Left ventricle myocardium superior (tissue), 1 donor: ENCODE measurements at regions not wholly inside any gene's neighbourhood (a gene's known extent, or its start where the extent isn't known, plus 50 kb on each side); places are given as distances from the start of the nearest gene placed in this dataset.

ENCODE experiments used
- ATAC-seq: fragments of 200-7000 bp; cut with Tn5 transposase; one replicate; pipeline ENCODE4 v1.9.1; 2020; ENCODE audit warnings: mild to moderate bottlenecking, moderate library complexity
- DNase-seq: peaks from one replicate; pipeline ENCODE4 v3.0.0-alpha.2; 2020
- intact Hi-C: fragments of 100-400 bp; cut with micrococcal nuclease; formaldehyde crosslinking; loops from one replicate; pipeline ENCODE4 v1.11.0; 2022
- donor health status: DM: no; HTN: yes; CAD: no; lungs with severe emphysema.

DNA sequence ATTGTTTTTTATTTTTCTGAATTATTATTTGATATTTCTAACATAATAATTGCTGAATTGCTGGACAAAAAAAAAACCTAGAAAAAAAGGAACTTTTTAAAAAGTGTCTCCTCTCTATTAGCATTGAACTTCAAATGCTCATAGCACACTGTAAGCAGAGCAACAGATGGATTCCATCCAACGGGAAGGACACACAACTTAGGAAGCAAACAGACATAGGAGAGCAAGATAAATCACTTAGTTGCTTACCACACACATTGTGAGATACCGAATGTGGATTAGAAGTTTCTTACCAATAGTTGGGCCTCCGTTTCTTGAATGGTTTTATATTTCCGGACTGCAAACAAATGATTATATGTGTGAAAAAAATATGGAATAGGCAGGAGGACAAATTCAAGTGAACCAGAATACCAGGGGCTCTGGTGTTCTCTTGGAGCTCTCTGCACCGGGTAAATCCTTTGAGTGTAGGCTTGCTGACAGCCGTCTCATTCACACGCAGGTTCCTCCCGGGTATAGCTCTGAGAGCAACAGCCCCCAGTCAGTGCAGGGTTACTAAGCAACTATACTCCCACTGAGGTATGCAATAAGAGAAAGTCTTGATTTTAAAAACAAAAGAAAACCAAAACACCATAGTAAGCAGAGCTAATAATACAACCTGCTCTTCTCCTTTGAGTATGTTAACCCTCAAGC lies 217.6 kb downstream of the TMEM167A start:
- intact Hi-C loops: no loop called here
- DNase-seq: no peak
- ATAC-seq: peak; percentile 65

DNA sequence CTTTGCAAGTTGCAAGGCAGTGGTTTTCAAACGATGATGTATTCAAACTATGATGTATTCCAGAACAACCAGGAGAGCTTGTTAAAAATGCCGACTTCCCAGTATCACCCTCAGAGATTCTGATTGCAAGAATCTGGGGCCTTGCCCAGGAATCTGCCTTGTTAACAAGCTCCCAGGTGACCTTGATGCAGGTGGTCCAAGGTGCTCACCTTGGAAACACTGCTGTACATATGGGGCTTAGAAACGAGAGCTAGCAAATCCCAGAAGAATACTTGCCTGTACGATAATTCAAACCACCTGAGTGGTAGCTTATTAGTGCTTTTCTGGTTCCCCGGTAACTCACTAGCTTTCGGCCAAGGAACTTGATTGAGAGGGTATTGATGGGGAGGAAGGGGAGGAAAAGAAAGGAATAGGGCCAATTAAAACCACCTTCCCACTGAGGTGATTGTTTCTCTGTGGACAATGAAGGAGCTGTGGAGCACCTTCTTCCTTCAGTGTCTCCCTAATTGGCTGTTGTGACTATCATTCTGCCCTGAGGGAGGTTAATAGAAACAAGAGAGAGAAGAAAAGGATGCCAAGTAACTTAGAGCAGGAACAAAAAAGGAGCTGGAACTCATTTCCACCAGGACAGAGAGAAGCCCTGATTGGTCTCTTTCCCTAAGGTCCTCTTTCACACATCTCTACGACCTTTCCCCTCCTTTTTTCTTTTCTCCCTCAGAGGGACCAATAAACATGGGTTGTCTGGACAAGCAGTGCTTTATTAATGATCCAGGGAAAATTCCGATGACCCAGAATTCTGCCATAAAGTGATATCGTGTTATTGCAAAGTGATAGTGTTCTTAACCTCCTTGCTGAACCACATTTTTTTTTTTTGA lies 218.8 kb downstream of the TMEM167A start:
- intact Hi-C loops: no loop called here
- no peak for DNase-seq
- ATAC-seq: no peak

DNA sequence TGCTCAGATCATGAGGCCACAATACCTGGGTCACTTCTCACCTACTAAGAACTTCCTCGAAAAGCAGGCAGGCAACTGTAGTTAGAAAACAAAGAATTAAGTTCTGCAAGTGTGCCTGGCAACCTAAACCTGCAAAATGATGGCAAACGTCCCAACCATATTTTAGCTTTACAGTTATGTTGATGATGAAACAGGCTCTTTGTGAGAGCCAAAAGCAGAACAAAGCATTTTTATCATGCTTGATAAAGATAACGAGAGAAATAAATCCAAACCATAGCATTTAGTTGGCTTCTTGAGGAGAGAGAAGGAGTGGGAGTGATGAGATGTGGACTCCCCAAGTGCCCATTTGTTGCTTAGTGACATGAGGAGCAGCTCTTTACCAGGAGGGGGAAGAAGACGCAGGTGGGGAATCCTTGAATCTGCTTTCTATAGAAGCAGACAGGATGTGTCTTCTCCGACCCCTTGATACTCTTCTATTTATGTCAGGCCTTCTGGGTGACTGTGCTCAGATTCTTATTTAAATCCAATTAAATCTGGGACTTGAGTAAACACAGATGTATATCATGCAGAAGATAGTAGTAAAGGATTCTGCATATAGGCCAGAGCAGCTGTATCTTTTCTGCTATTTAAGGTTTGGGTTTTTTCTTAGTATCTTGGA lies 221.2 kb downstream of the TMEM167A start:
- no peak for DNase-seq
- intact Hi-C loops: no loop called here
- no peak for ATAC-seq

DNA sequence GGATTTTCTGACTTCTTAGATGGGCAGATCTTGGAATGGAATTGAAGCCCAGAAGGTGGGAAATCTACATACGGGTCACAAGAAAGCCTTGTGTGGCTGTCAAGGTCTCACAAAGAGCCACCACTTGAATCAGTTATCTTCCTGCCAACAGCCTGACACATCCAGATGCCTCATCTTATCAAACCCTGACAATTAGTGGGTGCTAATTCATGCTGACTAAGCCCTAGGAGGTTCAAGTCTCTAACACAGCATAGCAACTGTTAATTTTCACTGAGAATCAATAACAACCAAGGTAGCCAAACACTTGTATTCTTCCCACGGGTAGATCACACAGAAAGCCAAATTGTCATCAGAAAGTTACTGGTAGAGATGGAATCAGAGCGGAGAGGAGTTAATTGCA lies 222.2 kb downstream of the TMEM167A start:
- intact Hi-C loops: no loop called here
- ATAC-seq (no peak), DNase-seq (no peak)

DNA sequence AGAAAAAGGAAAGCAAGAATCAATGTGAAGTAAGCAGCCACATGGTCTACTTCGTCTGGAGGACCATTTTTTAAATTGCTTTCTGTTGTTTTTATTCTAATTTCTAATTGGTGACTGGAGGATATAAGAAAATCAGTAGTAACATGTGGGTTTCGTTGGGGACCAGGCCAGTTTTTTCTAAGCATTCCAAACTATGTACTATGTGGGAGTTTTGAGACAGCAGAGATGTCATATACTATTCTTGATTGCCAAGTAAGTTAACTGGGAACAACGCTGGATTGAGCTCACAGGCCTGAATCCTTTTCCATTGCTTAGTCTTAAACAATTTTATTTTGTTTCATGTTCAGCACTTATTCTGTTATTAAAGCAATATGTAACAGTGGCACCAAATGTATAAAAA lies 225.7 kb downstream of the TMEM167A start:
- no peak for DNase-seq
- no peak for ATAC-seq
- intact Hi-C loops: no loop called here

DNA sequence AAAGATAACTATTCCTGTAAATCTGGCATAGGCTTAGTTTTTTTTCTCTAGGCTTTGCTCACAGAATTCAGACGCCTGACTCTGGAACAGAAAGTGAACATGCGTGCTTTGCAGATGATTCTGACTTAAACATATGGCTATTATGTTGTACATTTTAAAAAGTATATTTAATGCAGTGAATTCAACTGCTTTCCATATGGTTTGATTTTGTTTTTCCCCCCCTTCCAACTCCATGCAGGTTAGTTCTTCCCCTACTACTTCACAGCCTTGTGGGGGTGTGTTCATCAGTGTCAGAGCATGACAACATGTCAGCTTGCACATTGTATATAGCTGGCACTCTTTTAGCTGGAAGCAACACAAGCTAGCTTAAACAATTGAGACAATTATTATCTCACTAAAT lies 226.8 kb downstream of the TMEM167A start:
- DNase-seq: no peak
- ATAC-seq: no peak
- intact Hi-C loops: no loop called here

DNA sequence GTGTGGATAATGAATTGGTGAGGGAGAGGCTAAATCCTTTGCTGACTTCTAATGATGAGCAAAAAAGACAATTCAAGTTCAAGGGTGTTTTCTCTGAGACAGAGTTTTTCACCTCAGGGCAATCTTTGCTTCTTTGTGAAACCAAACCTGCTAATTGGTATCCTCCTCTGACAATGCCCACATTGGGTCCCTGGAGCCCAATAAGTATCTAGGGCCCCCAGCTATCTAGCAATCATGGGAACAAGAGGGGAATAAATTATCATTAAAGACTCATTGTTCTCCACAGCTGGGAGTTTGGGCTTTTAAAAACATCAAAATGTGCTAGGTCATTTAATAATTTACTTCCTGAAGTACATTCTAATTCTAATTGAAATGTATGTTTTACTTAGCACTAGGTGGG lies 227.3 kb downstream of the TMEM167A start:
- ATAC-seq (no peak), DNase-seq (no peak)
- intact Hi-C loops: no loop called here

DNA sequence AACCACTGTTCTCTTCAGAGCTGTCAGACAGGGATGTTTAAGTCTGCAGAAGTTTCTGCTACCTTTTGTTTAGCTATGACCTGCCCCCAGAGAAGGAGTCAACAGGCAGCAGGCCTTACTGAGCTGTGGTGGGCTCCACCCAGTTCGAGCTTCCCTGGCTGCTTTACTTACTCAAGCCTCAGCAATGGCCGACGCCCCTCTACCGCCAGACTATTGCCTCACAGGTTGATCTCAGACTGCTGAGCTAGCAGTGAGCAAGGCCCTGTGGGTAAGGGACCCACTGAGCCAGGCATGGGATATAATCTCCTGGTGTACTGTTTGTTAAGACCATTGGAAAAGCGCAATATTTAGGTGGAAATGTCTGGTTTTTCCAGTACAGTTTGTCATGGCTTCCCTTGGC lies 229.6 kb downstream of the TMEM167A start:
- DNase-seq (no peak), ATAC-seq (no peak)
- intact Hi-C loops: no loop called here

DNA sequence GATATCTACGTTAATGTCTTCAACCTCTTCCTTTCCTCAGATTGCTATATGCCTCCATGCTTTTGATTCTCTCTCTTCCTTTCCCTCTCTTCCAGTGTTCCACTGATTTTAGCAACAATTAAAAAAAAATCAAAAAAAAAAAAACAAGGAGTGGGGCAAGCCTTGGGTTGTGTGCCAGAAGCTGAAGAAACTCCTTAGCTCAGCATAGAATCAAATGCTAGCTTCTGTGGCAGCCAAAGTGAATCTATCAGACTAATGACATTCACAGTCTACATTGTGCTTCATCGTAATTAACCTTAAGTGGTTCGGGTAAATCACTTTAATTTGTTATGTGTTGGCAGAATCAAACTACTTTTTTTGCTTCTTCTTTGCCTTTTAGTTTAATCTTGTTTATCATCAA lies 237.3 kb downstream of the TMEM167A start:
- DNase-seq: no peak
- no peak for ATAC-seq
- intact Hi-C loops: no loop called here

DNA sequence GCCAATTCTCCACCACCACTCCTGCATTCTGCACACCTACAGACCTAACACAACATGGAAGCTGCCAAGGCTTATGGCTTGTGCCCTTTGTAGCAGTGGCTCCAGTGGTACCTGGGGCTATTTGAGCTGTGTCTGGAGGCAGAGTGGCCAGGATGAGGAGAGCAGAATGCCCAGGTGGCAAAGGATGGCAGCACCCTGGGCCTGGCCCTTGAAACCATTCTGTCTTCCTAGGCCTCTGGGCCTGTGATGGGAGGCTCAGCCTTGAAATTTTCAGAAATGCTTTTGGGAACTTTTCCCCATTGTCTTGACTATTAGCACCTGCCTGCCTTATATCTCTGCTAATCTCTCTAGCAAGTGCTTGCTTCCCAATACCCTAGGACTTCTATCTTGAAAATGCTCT lies 241.7 kb downstream of the TMEM167A start:
- no peak for ATAC-seq
- no peak for DNase-seq
- intact Hi-C loops: no loop called here

DNA sequence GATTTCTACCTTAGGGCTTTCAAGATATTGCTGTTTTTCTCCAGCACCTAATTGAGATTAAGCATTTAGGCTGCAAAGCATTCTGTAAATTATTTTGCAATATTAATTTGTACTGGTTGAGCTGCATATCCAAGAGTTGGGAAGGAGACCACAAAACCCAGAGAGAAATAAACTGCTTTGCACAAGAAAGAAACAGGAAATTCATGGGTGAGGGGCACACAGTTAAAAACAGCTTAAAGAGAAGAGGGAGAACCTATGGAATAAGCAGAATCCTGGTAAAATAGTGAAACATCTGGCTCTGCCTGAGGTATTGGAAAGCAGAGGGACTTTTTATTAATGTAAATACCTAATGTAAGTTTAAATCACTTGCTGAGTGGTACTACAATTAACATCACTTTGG lies 243.0 kb downstream of the TMEM167A start:
- ATAC-seq (no peak), DNase-seq (no peak)
- intact Hi-C loops: no loop called here

DNA sequence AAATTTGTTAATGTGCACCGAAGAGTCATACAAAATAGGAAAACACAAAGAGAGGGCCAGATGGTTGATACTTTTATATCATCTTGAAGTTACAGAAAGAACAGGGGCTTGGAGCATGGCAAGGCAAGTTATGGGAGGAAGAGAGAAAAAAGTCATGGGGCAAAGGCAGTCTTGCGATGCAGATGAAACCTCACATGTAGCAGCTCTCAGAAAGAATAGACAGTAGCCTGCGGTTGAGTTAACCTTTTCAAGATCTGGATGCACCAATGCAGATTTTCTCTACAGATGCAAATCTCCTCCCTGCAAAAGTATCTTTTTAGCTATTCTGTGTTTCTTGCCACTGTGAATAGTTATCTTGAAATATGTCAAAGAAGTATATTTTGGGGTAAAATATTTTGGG lies 243.9 kb downstream of the TMEM167A start:
- intact Hi-C loops: no loop called here
- DNase-seq (no peak), ATAC-seq (no peak)

DNA sequence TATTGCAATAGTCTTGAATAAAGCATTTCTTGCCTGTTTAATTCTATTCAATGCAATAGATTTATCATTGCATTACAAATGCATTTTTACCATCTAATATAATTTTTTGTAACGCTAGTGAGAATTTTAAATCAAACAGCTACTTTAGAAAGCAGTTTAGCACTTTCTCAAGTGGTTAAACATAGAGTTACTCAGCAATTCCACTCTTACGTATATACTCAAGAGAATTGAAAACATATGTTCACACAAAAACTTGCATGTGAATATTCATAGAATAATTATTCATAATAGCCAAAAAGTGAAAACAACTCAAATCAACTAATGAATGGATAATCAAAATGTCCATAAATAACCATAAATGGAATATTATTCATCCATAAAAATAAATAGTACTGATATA lies 244.7 kb downstream of the TMEM167A start:
- ATAC-seq (no peak), DNase-seq (no peak)
- intact Hi-C loops: no loop called here

DNA sequence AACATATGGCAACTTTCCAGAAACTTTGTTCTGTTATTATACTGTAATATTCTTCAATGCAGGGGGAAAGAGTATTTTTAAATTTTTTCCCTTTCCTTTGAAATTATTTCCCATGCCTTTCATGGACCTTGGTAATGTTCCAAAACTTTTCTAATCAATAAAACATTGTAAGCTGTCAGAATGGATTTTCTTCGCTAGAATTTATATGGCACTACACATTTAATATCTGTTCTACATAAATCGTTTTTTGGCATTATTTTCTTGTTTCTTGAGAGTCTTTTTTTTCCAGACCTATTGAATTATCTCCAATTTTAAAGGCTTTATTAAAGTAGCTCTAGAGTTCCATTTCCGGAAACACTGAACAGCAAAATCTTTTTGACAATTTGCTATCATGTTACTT lies 249.0 kb downstream of the TMEM167A start:
- DNase-seq (no peak), ATAC-seq (no peak)
- intact Hi-C loops: no loop called here

DNA sequence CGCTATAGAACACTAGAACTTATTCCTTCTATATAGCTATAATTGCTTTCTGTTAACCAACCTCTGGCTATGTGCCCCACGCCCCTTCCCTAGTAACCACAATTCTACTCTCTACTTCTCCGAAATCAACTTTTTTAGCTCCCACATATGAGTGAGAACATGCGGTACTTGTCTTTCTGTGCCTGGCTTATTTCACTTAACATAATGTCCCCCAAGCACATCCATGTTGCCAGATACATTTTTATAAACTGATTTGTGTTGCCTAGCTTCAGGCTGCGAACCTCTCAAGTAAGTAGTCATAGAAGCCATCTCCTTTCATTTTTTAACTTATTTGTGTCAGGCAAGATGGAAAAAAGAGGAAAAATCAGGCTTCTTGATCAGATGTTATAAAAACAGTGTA lies 249.5 kb downstream of the TMEM167A start:
- ATAC-seq: no peak
- intact Hi-C loops: no loop called here
- no peak for DNase-seq

DNA sequence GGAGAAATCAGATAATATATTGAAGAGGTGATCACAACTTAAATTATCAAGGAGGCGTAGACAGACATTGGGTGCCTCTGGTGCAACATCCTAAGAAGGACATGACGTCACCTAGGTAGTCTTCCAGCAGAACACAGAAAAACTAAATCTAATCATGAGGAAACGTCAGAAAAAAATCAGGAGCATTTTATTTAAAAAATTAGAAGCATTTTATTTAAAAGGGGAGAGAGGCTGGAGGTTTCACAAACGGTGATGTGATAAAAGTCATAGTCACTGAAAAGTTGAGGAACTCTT lies 254.6 kb downstream of the TMEM167A start:
- intact Hi-C loops: no loop called here
- ATAC-seq (no peak), DNase-seq (no peak)

DNA sequence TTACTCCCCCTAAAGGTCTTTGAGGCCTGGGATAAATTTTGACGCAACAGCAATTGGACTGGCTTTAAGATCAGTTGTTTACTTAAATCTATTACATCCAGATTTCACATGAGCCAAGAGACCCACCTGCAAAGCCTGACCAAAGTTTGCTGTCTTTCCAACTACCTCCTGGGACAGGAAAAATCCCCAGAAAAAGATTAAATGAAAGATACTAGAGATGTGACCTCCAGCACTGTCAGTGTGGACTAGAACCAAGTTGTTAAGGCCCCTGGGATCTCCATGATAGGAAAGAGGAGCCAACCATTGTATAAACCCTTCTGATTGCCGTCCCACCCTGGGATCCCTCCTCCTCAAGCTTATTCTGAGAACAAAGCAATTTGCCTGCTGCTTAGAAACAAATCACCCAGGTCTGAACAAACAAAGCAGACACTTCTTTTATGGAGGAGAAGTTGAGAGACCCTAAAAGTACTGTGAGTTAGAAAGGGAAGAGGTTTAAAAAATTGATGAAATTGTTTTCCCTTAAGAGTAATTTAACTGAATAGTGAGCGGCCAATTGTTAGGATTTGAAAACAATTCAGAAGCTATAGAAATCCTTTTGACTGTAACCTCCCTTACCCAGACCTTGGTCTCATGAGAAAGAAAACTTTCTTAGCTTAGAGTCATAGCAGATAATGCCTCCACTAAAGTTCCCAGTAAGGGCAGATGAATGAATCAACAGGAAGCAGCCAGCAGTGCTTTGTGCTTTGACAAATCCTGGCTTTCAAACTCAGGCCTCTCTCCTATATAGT lies 255.2 kb downstream of the TMEM167A start:
- DNase-seq (no peak), ATAC-seq (no peak)
- intact Hi-C loops: no loop called here

DNA sequence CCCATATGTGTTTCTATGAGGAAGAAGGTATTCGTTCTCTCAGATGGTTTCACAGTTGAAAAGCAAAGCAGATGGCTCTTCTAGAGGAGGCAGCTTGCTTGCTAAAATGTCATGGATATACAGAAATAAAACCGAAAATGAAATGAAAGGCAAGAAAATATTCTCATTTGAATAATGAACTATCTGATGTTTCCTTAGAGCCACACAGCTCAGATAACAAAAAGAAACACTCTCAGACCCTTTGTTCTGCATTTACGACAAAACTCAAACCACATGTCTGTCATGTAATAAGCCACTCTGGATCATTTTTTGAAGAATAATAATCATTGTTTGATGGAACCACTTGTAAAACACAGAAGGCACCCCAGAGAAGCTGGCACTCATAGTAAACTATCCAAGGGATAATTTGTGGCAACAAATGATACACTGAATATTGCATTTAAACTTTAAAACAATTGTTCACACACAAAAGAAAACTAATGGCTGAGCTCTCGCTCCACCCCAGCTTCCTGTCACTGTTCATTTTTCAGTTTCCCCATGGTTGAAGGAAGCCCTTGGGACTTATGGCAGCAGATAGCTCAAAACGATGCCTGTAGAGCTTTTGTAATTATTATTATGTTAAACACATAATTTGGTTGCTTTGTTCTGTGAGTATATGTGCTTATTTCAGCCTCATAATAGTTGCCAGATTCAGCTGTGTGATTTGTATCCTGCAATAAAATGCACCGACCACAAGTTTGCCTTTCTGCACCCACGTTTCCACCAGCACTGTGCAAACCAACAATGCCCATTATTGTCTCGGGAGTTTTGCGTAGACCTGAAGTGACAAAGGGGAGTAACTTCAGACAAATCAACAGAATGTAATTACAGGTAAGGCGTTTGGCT lies 256.0 kb downstream of the TMEM167A start:
- ATAC-seq: no peak
- intact Hi-C loops: no loop called here
- no peak for DNase-seq

DNA sequence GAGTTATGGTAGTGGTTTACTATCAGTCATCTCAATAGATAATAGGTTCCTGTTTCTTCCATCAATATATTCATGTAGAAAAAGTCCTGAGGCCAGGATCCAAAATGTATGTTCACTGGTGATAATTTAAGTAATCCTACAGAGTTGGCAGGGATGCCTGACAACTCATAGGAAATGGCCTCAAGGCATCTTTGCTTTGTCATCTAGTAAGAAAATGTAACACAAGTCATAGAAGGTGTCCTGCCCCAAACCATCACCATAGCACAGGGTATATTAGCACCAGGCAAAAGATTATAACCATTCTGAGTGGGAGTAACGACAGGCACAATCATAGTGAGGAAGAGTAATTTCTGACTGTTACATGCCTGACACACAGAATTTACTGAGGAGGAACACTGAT lies 257.0 kb downstream of the TMEM167A start:
- intact Hi-C loops: no loop called here
- ATAC-seq (no peak), DNase-seq (no peak)
